Lower lobe of right lung (tissue), 2 donors: ENCODE measurements at regions not wholly inside any gene's neighbourhood (a gene's known extent, or its start where the extent isn't known, plus 50 kb on each side); places are given as distances from the start of the nearest gene placed in this dataset.

ENCODE experiments used
- ATAC-seq, 2 donors: fragments of 200-7000 bp; cut with Tn5 transposase; one replicate each; pipeline ENCODE4 v1.9.1; 2020 to 2022; ENCODE audit warnings: mild to moderate bottlenecking in 2 of 2, moderate library complexity in 2 of 2
- DNase-seq: peaks from one replicate; pipeline ENCODE4 v3.0.0-alpha.2; 2020
- H3K27ac ChIP-seq: fragments of 200-600 bp; one replicate; pipeline ENCODE4 v1.8.0; 2022
- H3K27me3 ChIP-seq: fragments of 200-600 bp; one replicate; pipeline ENCODE4 v1.8.0; 2022; ENCODE audit warnings: low read depth
- H3K36me3 ChIP-seq: fragments of 200-600 bp; one replicate; pipeline ENCODE4 v1.8.0; 2022; ENCODE audit warnings: mild to moderate bottlenecking
- H3K4me1 ChIP-seq: fragments of 200-600 bp; one replicate; pipeline ENCODE4 v1.8.0; 2022
- H3K4me3 ChIP-seq: fragments of 200-600 bp; one replicate; pipeline ENCODE4 v1.8.0; 2022; ENCODE audit warnings: mild to moderate bottlenecking
- H3K9me3 ChIP-seq: fragments of 200-600 bp; one replicate; pipeline ENCODE4 v1.8.0; 2022
- CTCF ChIP-seq: fragments of 200-600 bp; IDR thresholded peaks from one replicate; pipeline ENCODE4 v1.8.0; 2022; ENCODE audit warnings: antibody characterized with exemption, mild to moderate bottlenecking
- intact Hi-C: fragments of 100-400 bp; cut with DNase I; formaldehyde crosslinking; loops from one replicate; pipeline ENCODE4 v1.11.0; 2022
- donor health status: DM: no; HTN: yes; CAD: no; lungs with severe emphysema.

- peak overlapping the region; percentile 0 for H3K27ac ChIP-seq
- no peaks in the 10 kb centered on the region for H3K9me3 ChIP-seq
- DNase-seq (no peak), ATAC-seq (no peak)
- TF ChIP-seq CTCF, result no peak
- no peak overlapping the region for H3K4me3 ChIP-seq
- intact Hi-C loops, result no loop called here
- H3K36me3 ChIP-seq, result no peaks in the 10 kb centered on the region
- peaks cover 8% of the 10 kb centered on the region for H3K27me3 ChIP-seq
- H3K4me1 ChIP-seq, result peaks cover 7% of the 10 kb centered on the region
Observed at GRCh38 chr4:1540601-1541375, 134.5 kb upstream of the NKX1-1 start.

- intact Hi-C loops, result no loop called here
- no peak for TF ChIP-seq CTCF
- DNase-seq, result no peak
- no peak overlapping the region for H3K27ac ChIP-seq
- no peaks in the 10 kb centered on the region for H3K9me3 ChIP-seq
- ATAC-seq, result no peak
- no peak overlapping the region for H3K4me3 ChIP-seq
- H3K36me3 ChIP-seq, result no peaks in the 10 kb centered on the region
- peaks cover 7% of the 10 kb centered on the region for H3K4me1 ChIP-seq
- H3K27me3 ChIP-seq, result peaks cover 8% of the 10 kb centered on the region
Observed at GRCh38 chr4:1539859-1540600, 133.8 kb upstream of the NKX1-1 start.

- no peak for ATAC-seq
- Histone ChIP-seq H3K27me3 (peaks cover 8% of the 10 kb centered on the region), H3K36me3 (no peaks in the 10 kb centered on the region), H3K27ac (no peak overlapping the region), H3K4me3 (no peak overlapping the region), H3K9me3 (no peaks in the 10 kb centered on the region), H3K4me1 (peaks cover under 1% of the 10 kb centered on the region)
- intact Hi-C loops, result no loop called here
- peak; percentile 30 for DNase-seq
- no peak for TF ChIP-seq CTCF
Observed at GRCh38 chr4:1538941-1539772, 132.9 kb upstream of the NKX1-1 start.

GRCh38 chr4:1538096-1538410 is 131.8 kb upstream of the NKX1-1 start:
- no peaks in the 10 kb centered on the region for H3K4me1 ChIP-seq
- no peak overlapping the region for H3K27ac ChIP-seq
- no peaks in the 10 kb centered on the region for H3K36me3 ChIP-seq
- no peaks in the 10 kb centered on the region for H3K9me3 ChIP-seq
- DNase-seq (peak; percentile 28), ATAC-seq (no peak)
- intact Hi-C loops, result no loop called here
- peaks cover 17% of the 10 kb centered on the region for H3K27me3 ChIP-seq
- H3K4me3 ChIP-seq, result no peak overlapping the region
- TF ChIP-seq CTCF, result no peak

- no peaks in the 10 kb centered on the region for H3K36me3 ChIP-seq
- peaks cover 22% of the 10 kb centered on the region for H3K27me3 ChIP-seq
- no peaks in the 10 kb centered on the region for H3K9me3 ChIP-seq
- ATAC-seq (no peak), DNase-seq (peak; percentile 30)
- intact Hi-C loops, result no loop called here
- H3K4me3 ChIP-seq, result no peak overlapping the region
- no peak for TF ChIP-seq CTCF
- H3K27ac ChIP-seq, result no peak overlapping the region
- H3K4me1 ChIP-seq, result no peaks in the 10 kb centered on the region
Observed at GRCh38 chr4:1537410-1538095, 131.3 kb upstream of the NKX1-1 start.
